ENCODE measurements at regions not wholly inside any gene's neighbourhood (a gene's known extent, or its start where the extent isn't known, plus 50 kb on each side); places are given as distances from the start of the nearest gene placed in this dataset.

- H3K27ac ChIP-seq, result no peak overlapping the region
- no peaks in the 10 kb centered on the region for H3K36me3 ChIP-seq
- H3K4me1 ChIP-seq (ENCODE audit: low read depth), result peaks cover 6% of the 10 kb centered on the region
- DNase-seq (ENCODE audit: low read depth in 1 of 2, low spot score in 1 of 2), result peak; percentile 88 to 92
- H3K4me3 ChIP-seq, result no peak overlapping the region
- no peaks in the 10 kb centered on the region for H3K27me3 ChIP-seq
- H3K9me3 ChIP-seq (ENCODE audit: low read depth), result no peaks in the 10 kb centered on the region
- TF ChIP-seq CTCF (IDR thresholded peaks at IDR 0.05; ENCODE audit: low read depth, low read length), result no peak
Observed at GRCh38 chr9:90340421-90340820, 302.2 kb downstream of the DIRAS2 start.

GRCh38 chr9:90342607-90343006 lies 300.0 kb downstream of the DIRAS2 start:
- Histone ChIP-seq H3K27ac (no peak overlapping the region), H3K27me3 (no peaks in the 10 kb centered on the region)
- DNase-seq (ENCODE audit: low read depth in 1 of 2, low spot score in 1 of 2), result no peak

GRCh38 chr9:90343366-90343765 lies 299.3 kb downstream of the DIRAS2 start:
- H3K4me1 ChIP-seq (ENCODE audit: low read depth), result peaks cover 6% of the 10 kb centered on the region
- H3K27ac ChIP-seq, result no peak overlapping the region
- TF ChIP-seq CTCF (IDR thresholded peaks at IDR 0.05; ENCODE audit: low read depth, low read length), result no peak
- H3K27me3 ChIP-seq, result no peaks in the 10 kb centered on the region
- H3K4me3 ChIP-seq, result no peak overlapping the region
- H3K36me3 ChIP-seq, result no peaks in the 10 kb centered on the region
- no peaks in the 10 kb centered on the region for H3K9me3 ChIP-seq (ENCODE audit: low read depth)
- peak; percentile 30 to 61 for DNase-seq (ENCODE audit: low read depth in 1 of 2, low spot score in 1 of 2)

More at GRCh38 chr9:90342607-90343006, 300.0 kb downstream of the DIRAS2 start:
- H3K36me3 ChIP-seq, result no peaks in the 10 kb centered on the region
- TF ChIP-seq CTCF (IDR thresholded peaks at IDR 0.05; ENCODE audit: low read depth, low read length), result no peak
- H3K9me3 ChIP-seq (ENCODE audit: low read depth), result no peaks in the 10 kb centered on the region
- H3K4me3 ChIP-seq, result no peak overlapping the region
- peaks cover 6% of the 10 kb centered on the region for H3K4me1 ChIP-seq (ENCODE audit: low read depth)

GRCh38 chr9:90343991-90344390 lies 298.6 kb downstream of the DIRAS2 start:
- Histone ChIP-seq H3K27ac (no peak overlapping the region), H3K9me3 (ENCODE audit: low read depth) (no peaks in the 10 kb centered on the region), H3K36me3 (no peaks in the 10 kb centered on the region), H3K4me3 (no peak overlapping the region), H3K27me3 (no peaks in the 10 kb centered on the region), H3K4me1 (ENCODE audit: low read depth) (peaks cover 6% of the 10 kb centered on the region)
- TF ChIP-seq CTCF (IDR thresholded peaks at IDR 0.05; ENCODE audit: low read depth, low read length), result no peak
- DNase-seq (ENCODE audit: low read depth in 1 of 2, low spot score in 1 of 2), result peak in 1 of 2 donors; percentile 83

- Histone ChIP-seq H3K9me3 (ENCODE audit: low read depth) (no peaks in the 10 kb centered on the region), H3K27me3 (no peaks in the 10 kb centered on the region), H3K4me3 (no peak overlapping the region), H3K36me3 (no peaks in the 10 kb centered on the region), H3K27ac (no peak overlapping the region), H3K4me1 (ENCODE audit: low read depth) (no peaks in the 10 kb centered on the region)
- TF ChIP-seq CTCF (IDR thresholded peaks at IDR 0.05; ENCODE audit: low read depth, low read length), result no peak
- DNase-seq (ENCODE audit: low read depth in 1 of 2, low spot score in 1 of 2), result peak in 1 of 2 donors; percentile 3
Observed at GRCh38 chr9:90365666-90366065, 277.0 kb downstream of the DIRAS2 start.

- H3K4me1 ChIP-seq (ENCODE audit: low read depth), result no peaks in the 10 kb centered on the region
- no peak for TF ChIP-seq CTCF (IDR thresholded peaks at IDR 0.05; ENCODE audit: low read depth, low read length)
- no peak overlapping the region for H3K27ac ChIP-seq
- H3K9me3 ChIP-seq (ENCODE audit: low read depth), result no peaks in the 10 kb centered on the region
- H3K27me3 ChIP-seq, result no peaks in the 10 kb centered on the region
- no peak overlapping the region for H3K4me3 ChIP-seq
- no peaks in the 10 kb centered on the region for H3K36me3 ChIP-seq
- no peak for DNase-seq (ENCODE audit: low read depth in 1 of 2, low spot score in 1 of 2)
Observed at GRCh38 chr9:90368241-90368640, 274.4 kb downstream of the DIRAS2 start.

All from cardiac muscle cell (in vitro differentiated cells and primary cell).